GM20000 (cell line): ENCODE measurements at regions not wholly inside any gene's neighbourhood (a gene's known extent, or its start where the extent isn't known, plus 50 kb on each side); places are given as distances from the start of the nearest gene placed in this dataset.

Experiments
- DNase-seq: peaks from one replicate; pipeline ENCODE4 v3.0.0; 2012; ENCODE audit warnings: low spot score
- CTCF ChIP-seq: IDR thresholded peaks from 2 replicates; pipeline ENCODE4 v1.5.1; 2012; ENCODE audit warnings: mild to moderate bottlenecking, control low read depth; ENCODE audit errors: extremely low read depth, missing control alignments

- no peak for TF ChIP-seq CTCF
- DNase-seq, result no peak
These were observed 57.6 kb downstream of the PTTG1 start for GRCh38 chr5:160479220-160479619.

GRCh38 chr5:160479926-160480325, 58.3 kb downstream of the PTTG1 start:
- DNase-seq, result no peak
- TF ChIP-seq CTCF, result no peak

- no peak for TF ChIP-seq CTCF
- DNase-seq, result no peak
These were observed 59.0 kb downstream of the PTTG1 start for GRCh38 chr5:160480652-160481051.

- DNase-seq, result no peak
- TF ChIP-seq CTCF, result no peak
These were observed 63.0 kb downstream of the PTTG1 start for GRCh38 chr5:160484678-160485077.

- TF ChIP-seq CTCF, result no peak
- no peak for DNase-seq
These were observed 63.8 kb downstream of the PTTG1 start for GRCh38 chr5:160485364-160485969.

GRCh38 chr5:160486573-160486972, 64.9 kb downstream of the PTTG1 start:
- peak; percentile 23 for DNase-seq
- no peak for TF ChIP-seq CTCF

GRCh38 chr5:160488394-160489325, 67.0 kb downstream of the PTTG1 start:
- no peak for DNase-seq
- TF ChIP-seq CTCF, result no peak
